HepG2 (cell line): ENCODE measurements at regions not wholly inside any gene's neighbourhood (a gene's known extent, or its start where the extent isn't known, plus 50 kb on each side); places are given as distances from the start of the nearest gene placed in this dataset.

Experiments used
- ATAC-seq: fragments of 200-7000 bp; cut with Tn5 transposase; 3 replicates; pipeline ENCODE4 v1.9.1; 2020; ENCODE audit warnings: mild to moderate bottlenecking, moderate library complexity
- BruUV-seq: library from RNA; stranded (reverse); fragments of 400-500 nt; replicated peaks from 2 replicates; lab custom pipeline; 2021; lab: Mats Ljungman, UMichigan
- CTCF ChIA-PET: fragments of 300-600 bp; formaldehyde crosslinking; extraction: SDS; loops from one replicate; lab custom pipeline; 2021; ENCODE audit warnings: low total read pairs, inconsistent platforms, low intra/inter-chr PET ratio; lab: Yijun Ruan, JAX
- POLR2A ChIA-PET: fragments of 350-600 bp; sonication (Branson Sonifier 250); formaldehyde crosslinking; loops from one replicate; lab custom pipeline; 2020; ENCODE audit warnings: antibody characterized with exemption, inconsistent platforms; lab: Yijun Ruan, JAX
- DNase-seq: peaks from one replicate; pipeline ENCODE4 v3.0.0-alpha.2; 2015; ENCODE audit warnings: low spot score
- FAIRE-seq: peaks from 3 replicates; lab custom pipeline; 2011; peaks lifted over from hg19 to GRCh38; lab: Jason Lieb, UNC
- H2AFZ ChIP-seq: one replicate; pipeline ENCODE4 v1.6.1; 2011; ENCODE audit warnings: low read length, inconsistent platforms
- H3K27ac ChIP-seq: fragments of 300-600 bp; 3 replicates; pipeline ENCODE4 v1.8.0; 2011; ENCODE audit warnings: mixed run types, mild to moderate bottlenecking, mixed read lengths, low read length, inconsistent platforms; ENCODE audit not compliant: insufficient read depth; ENCODE audit errors: extremely low read length
- H3K27me3 ChIP-seq, 2 experiments: fragments of 200-600 bp in 1 of 2; 2 replicates in 1 of 2; 3 replicates in 1 of 2; pipeline versions ENCODE4 v1.6.0 to v1.8.0; 2011; ENCODE audit warnings: low read length in 2 of 2, mild to moderate bottlenecking in 2 of 2, moderate library complexity in 2 of 2, inconsistent platforms in 1 of 2; ENCODE audit not compliant: insufficient read depth in 2 of 2, control insufficient read depth in 1 of 2
- H3K36me3 ChIP-seq, 2 experiments: fragments of 200-600 bp in 1 of 2; replicated peaks in 1 of 2; 2 replicates in 1 of 2; 3 replicates in 1 of 2; pipeline versions ENCODE4 v1.5.1 to v1.8.0; 2011; ENCODE audit warnings: low read length in 2 of 2, inconsistent platforms in 1 of 2; ENCODE audit not compliant: insufficient read depth in 2 of 2, control insufficient read depth in 1 of 2
- H3K4me1 ChIP-seq: 2 replicates; pipeline ENCODE4 v1.5.1; 2012; ENCODE audit warnings: low read length, inconsistent platforms; ENCODE audit not compliant: insufficient read depth
- H3K4me2 ChIP-seq: 2 replicates; pipeline ENCODE4 v1.6.0; 2011; ENCODE audit warnings: low read depth, low read length, inconsistent platforms
- H3K4me3 ChIP-seq, 3 experiments: fragments of 200-600 bp in 1 of 3; sonication (generic), shearing (Covaris generic) in 1 of 3; replicated peaks in 1 of 3; 2 replicates each; pipeline ENCODE4 v1.5.1; 2011 to 2016; ENCODE audit warnings: low read length in 3 of 3, inconsistent platforms in 2 of 3, low read depth in 2 of 3, mild to moderate bottlenecking in 2 of 3, control low read depth in 1 of 3, mixed read lengths in 1 of 3; ENCODE audit not compliant: insufficient read depth in 1 of 3
- H3K79me2 ChIP-seq: one replicate; pipeline ENCODE4 v1.6.1; 2011; ENCODE audit warnings: low read length, inconsistent platforms; ENCODE audit not compliant: insufficient read depth
- H3K9ac ChIP-seq: 2 replicates; pipeline ENCODE4 v1.6.0; 2011; ENCODE audit warnings: mild to moderate bottlenecking, low read depth, low read length, inconsistent platforms; ENCODE audit not compliant: insufficient read depth
- H3K9me3 ChIP-seq: 2 replicates; pipeline ENCODE4 v1.5.1; 2012; ENCODE audit warnings: mild to moderate bottlenecking, low read length
- H4K20me1 ChIP-seq: 2 replicates; pipeline ENCODE4 v1.6.0; 2011; ENCODE audit warnings: inconsistent platforms, mild to moderate bottlenecking, low read length, moderate library complexity; ENCODE audit not compliant: insufficient read depth
- AHR ChIP-seq: IDR thresholded peaks from 2 replicates; pipeline ENCODE4 v1.6.1; 2018; ENCODE audit warnings: missing genetic modification reagents, missing compliant biosample characterization
- ATF1 ChIP-seq: IDR thresholded peaks from 2 replicates; pipeline ENCODE4 v1.6.1; 2016; ENCODE audit warnings: mild to moderate bottlenecking, control low read depth
- ATF2 ChIP-seq: sonication (generic); formaldehyde crosslinking; IDR thresholded peaks from 2 replicates; pipeline ENCODE4 v1.4.0; 2020; ENCODE audit warnings: missing genetic modification reagents
- HNF4G ChIP-seq, 2 experiments: sonication (generic) in 1 of 2; formaldehyde crosslinking in 1 of 2; IDR thresholded peaks; 2 replicates each; pipeline versions ENCODE4 v1.4.0 to v1.6.1; 2011 to 2020; ENCODE audit warnings: borderline replicate concordance in 2 of 2, low read depth in 2 of 2, mild to moderate bottlenecking in 2 of 2, low read length in 1 of 2, missing genetic modification reagents in 1 of 2, moderate library complexity in 1 of 2
- JUND ChIP-seq: sonication (generic); formaldehyde crosslinking; IDR thresholded peaks from 2 replicates; pipeline ENCODE4 v1.8.0; 2022; ENCODE audit warnings: mild to moderate bottlenecking, missing genetic modification reagents
- SAP130 ChIP-seq: IDR thresholded peaks from 2 replicates; pipeline ENCODE4 v1.6.1; 2016; ENCODE audit warnings: low read depth
- THRA ChIP-seq: sonication (generic); formaldehyde crosslinking; IDR thresholded peaks from 2 replicates; pipeline ENCODE4 v1.4.0; 2020; ENCODE audit warnings: missing genetic modification reagents, borderline replicate concordance
- TOE1 ChIP-seq: sonication (generic); formaldehyde crosslinking; IDR thresholded peaks from 2 replicates; pipeline ENCODE4 v1.4.0; 2020; ENCODE audit warnings: mild to moderate bottlenecking, missing genetic modification reagents
- ZBTB34 ChIP-seq: sonication (generic); formaldehyde crosslinking; IDR thresholded peaks from 2 replicates; pipeline ENCODE4 v1.8.0; 2022; ENCODE audit warnings: mild to moderate bottlenecking, missing genetic modification reagents
- ZNF451 ChIP-seq: sonication (generic); formaldehyde crosslinking; IDR thresholded peaks from 2 replicates; pipeline ENCODE4 v1.5.0; 2020; ENCODE audit warnings: mild to moderate bottlenecking, missing genetic modification reagents
- ZNF614 ChIP-seq: IDR thresholded peaks from 2 replicates; pipeline ENCODE4 v1.6.1; 2018; ENCODE audit warnings: missing biosample characterization, missing genetic modification reagents, inconsistent platforms, borderline replicate concordance
- WGBS: methylation state at CpG from one replicate; pipeline ENCODE4 v1.1.6; 2017; ENCODE audit warnings: low lambda C conversion rate; 5-methylcytosine and 5-hydroxymethylcytosine counted together
- in situ Hi-C: cut with HindIII; loops from 2 replicates; pipeline ENCODE4 v1.10.0; 2017; ENCODE audit warnings: low pct_unique_long_range_greater_than_20kb; ENCODE audit not compliant: extremely low pct_ligation_motif_present
- intact Hi-C: fragments of 100-400 bp; cut with micrococcal nuclease; formaldehyde crosslinking; loops from one replicate; pipeline ENCODE4 v1.10.0; 2022; ENCODE audit not compliant: unreplicated experiment

GRCh38 chr5:155923784-155924183, 403.2 kb upstream of the SGCD start (continued):
- TF ChIP-seq ZNF451 (CRISPR knock-in tag), result no peak

GRCh38 chr5:155926031-155926430, 400.9 kb upstream of the SGCD start:
- intact Hi-C loops, result no loop called here

GRCh38 chr5:155926766-155927165, 400.2 kb upstream of the SGCD start:
- H3K4me3 ChIP-seq, result no peak overlapping the region
- POLR2A ChIA-PET, result no interaction called here
- FAIRE-seq, result no peak
- DNase-seq, result no peak
- no peaks in the 10 kb centered on the region for H4K20me1 ChIP-seq
- H3K27ac ChIP-seq, result no peak overlapping the region
- BruUV-seq, result no TSS peak
- no peak for ATAC-seq
- no peaks in the 10 kb centered on the region for H3K36me3 ChIP-seq
- 56% methylated on average over 2 of the region's 2 CpGs for WGBS
- no peak overlapping the region for H3K4me2 ChIP-seq
- no peak overlapping the region for H3K9ac ChIP-seq
- CTCF ChIA-PET, result no interaction called here
- in situ Hi-C loops, result loop anchor here (25.0 kb wide), 1 partner anchor 1211 kb away; the partner anchor contains the start of gene MED7
- no peaks in the 10 kb centered on the region for H3K79me2 ChIP-seq
- H3K27me3 ChIP-seq, result no peaks in the 10 kb centered on the region
- intact Hi-C loops, result no loop called here
- no peaks in the 10 kb centered on the region for H3K9me3 ChIP-seq
- no peak overlapping the region for H2AFZ ChIP-seq
- no peaks in the 10 kb centered on the region for H3K4me1 ChIP-seq
- TF ChIP-seq ATF1 (CRISPR knock-in tag) (no peak), JUND (CRISPR knock-in tag) (no peak), THRA (CRISPR knock-in tag) (no peak), SAP130 (CRISPR knock-in tag) (no peak), ZBTB34 (CRISPR knock-in tag) (no peak), HNF4G (IDR thresholded peaks at IDR 0.05; ENCODE audit: borderline replicate concordance, low read depth, low read length) (no peak), HNF4G (CRISPR knock-in tag; IDR thresholded peaks at IDR 0.05; ENCODE audit: borderline replicate concordance, low read depth) (no peak)

More at GRCh38 chr5:155926031-155926430, 400.9 kb upstream of the SGCD start:
- H3K27ac ChIP-seq, result no peak overlapping the region
- no TSS peak for BruUV-seq
- CTCF ChIA-PET, result no interaction called here
- no peaks in the 10 kb centered on the region for H4K20me1 ChIP-seq
- 0% methylated on average over 3 of the region's 3 CpGs for WGBS
- DNase-seq, result no peak
- TF ChIP-seq AHR (CRISPR knock-in tag) (no peak), ZNF614 (CRISPR knock-in tag) (no peak), TOE1 (CRISPR knock-in tag) (no peak), ATF2 (no peak)
- FAIRE-seq, result no peak
- H3K9ac ChIP-seq, result no peak overlapping the region
- in situ Hi-C loops, result loop anchor here (25.0 kb wide), 1 partner anchor 1211 kb away; the partner anchor contains the start of gene MED7
- H3K4me3 ChIP-seq, result no peak overlapping the region
- H3K4me2 ChIP-seq, result no peak overlapping the region
- H3K4me1 ChIP-seq, result no peaks in the 10 kb centered on the region
- no peak for ATAC-seq
- H3K79me2 ChIP-seq, result no peaks in the 10 kb centered on the region
- no peaks in the 10 kb centered on the region for H3K36me3 ChIP-seq
- H3K9me3 ChIP-seq, result no peaks in the 10 kb centered on the region
- H3K27me3 ChIP-seq, result no peaks in the 10 kb centered on the region; a peak in 1 of 5 replicates
- POLR2A ChIA-PET, result no interaction called here
- no peak overlapping the region for H2AFZ ChIP-seq
